ENCODE measurements at regions not wholly inside any gene's neighbourhood (a gene's known extent, or its start where the extent isn't known, plus 50 kb on each side); places are given as distances from the start of the nearest gene placed in this dataset.

DNA sequence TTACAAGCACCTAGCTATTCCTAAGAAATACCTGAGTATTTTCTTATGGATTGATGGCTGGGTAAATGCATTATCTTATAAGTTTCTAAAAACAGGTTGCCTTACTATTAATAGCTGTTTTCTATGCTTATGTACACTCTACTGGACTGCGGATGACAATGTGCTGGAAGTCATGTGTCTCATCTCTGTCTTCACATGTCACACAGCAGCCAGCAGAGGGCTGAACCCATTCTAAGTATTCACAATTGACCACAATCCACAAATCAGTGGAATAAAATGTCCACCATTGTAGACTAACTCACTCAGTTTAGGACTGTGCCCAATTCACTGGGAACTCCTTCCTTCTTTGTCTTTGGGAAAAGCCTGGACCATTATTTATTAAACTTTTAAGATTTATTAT lies 371.2 kb downstream of the INSIG2 start:
- ATAC-seq: no peak; a peak in 1 of 6 replicates
- no peak for DNase-seq (ENCODE audit: low read depth in 1 of 2, low spot score in 1 of 2)
- 47% methylated on average over 1 of the region's 1 CpG for WGBS (ENCODE audit: missing lambda C conversion rate)
- Histone ChIP-seq H3K4me3 (no peak overlapping the region), H3K27ac (no peak overlapping the region), H3K9me3 (no peaks in the 10 kb centered on the region), H3K4me1 (no peaks in the 10 kb centered on the region), H3K4me2 (no peak overlapping the region)
- ChIA-PET CTCF (no interaction called here), POLR2A (no interaction called here)
- TF ChIP-seq HMGXB4 (CRISPR knock-in tag; IDR thresholded peaks at IDR 0.05; ENCODE audit: borderline replicate concordance): no peak
- no peak for TF ChIP-seq CBX8 (IDR thresholded peaks at IDR 0.05)
- TF ChIP-seq, protein P1, sequence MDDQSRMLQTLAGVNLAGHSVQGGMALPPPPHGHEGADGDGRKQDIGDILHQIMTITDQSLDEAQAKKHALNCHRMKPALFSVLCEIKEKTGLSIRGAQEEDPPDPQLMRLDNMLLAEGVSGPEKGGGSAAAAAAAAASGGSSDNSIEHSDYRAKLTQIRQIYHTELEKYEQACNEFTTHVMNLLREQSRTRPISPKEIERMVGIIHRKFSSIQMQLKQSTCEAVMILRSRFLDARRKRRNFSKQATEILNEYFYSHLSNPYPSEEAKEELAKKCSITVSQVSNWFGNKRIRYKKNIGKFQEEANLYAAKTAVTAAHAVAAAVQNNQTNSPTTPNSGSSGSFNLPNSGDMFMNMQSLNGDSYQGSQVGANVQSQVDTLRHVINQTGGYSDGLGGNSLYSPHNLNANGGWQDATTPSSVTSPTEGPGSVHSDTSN (IDR thresholded peaks at IDR 0.05): no peak
- TF ChIP-seq ZNF302 (CRISPR knock-in tag; IDR thresholded peaks at IDR 0.05): no peak
- no peak for TF ChIP-seq HOXA7 (CRISPR knock-in tag; IDR thresholded peaks at IDR 0.05)
- TF ChIP-seq MAFK (IDR thresholded peaks at IDR 0.05; ENCODE audit: partially characterized antibody): no peak
- FAIRE-seq: no peak

GRCh38 chr2:118457951-118458350 lies 369.7 kb downstream of the INSIG2 start:
- ChIA-PET POLR2A (no interaction called here), CTCF (no interaction called here)
- H3K4me2 ChIP-seq: no peak overlapping the region
- FAIRE-seq (no peak), DNase-seq (ENCODE audit: low read depth in 1 of 2, low spot score in 1 of 2) (no peak), ATAC-seq (no peak)
- 68% methylated on average over 3 of the region's 3 CpGs for WGBS (ENCODE audit: missing lambda C conversion rate)
- TF ChIP-seq, protein P2, sequence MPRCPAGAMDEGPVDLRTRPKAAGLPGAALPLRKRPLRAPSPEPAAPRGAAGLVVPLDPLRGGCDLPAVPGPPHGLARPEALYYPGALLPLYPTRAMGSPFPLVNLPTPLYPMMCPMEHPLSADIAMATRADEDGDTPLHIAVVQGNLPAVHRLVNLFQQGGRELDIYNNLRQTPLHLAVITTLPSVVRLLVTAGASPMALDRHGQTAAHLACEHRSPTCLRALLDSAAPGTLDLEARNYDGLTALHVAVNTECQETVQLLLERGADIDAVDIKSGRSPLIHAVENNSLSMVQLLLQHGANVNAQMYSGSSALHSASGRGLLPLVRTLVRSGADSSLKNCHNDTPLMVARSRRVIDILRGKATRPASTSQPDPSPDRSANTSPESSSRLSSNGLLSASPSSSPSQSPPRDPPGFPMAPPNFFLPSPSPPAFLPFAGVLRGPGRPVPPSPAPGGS (IDR thresholded peaks at IDR 0.05): no peak
- TF ChIP-seq NPAS2 (CRISPR knock-in tag; IDR thresholded peaks at IDR 0.05; ENCODE audit: borderline replicate concordance) (no peak), GATA3 (IDR thresholded peaks at IDR 0.05; ENCODE audit: borderline replicate concordance) (no peak), RFX5 (IDR thresholded peaks at IDR 0.05) (no peak)
- TF ChIP-seq, protein P3, sequence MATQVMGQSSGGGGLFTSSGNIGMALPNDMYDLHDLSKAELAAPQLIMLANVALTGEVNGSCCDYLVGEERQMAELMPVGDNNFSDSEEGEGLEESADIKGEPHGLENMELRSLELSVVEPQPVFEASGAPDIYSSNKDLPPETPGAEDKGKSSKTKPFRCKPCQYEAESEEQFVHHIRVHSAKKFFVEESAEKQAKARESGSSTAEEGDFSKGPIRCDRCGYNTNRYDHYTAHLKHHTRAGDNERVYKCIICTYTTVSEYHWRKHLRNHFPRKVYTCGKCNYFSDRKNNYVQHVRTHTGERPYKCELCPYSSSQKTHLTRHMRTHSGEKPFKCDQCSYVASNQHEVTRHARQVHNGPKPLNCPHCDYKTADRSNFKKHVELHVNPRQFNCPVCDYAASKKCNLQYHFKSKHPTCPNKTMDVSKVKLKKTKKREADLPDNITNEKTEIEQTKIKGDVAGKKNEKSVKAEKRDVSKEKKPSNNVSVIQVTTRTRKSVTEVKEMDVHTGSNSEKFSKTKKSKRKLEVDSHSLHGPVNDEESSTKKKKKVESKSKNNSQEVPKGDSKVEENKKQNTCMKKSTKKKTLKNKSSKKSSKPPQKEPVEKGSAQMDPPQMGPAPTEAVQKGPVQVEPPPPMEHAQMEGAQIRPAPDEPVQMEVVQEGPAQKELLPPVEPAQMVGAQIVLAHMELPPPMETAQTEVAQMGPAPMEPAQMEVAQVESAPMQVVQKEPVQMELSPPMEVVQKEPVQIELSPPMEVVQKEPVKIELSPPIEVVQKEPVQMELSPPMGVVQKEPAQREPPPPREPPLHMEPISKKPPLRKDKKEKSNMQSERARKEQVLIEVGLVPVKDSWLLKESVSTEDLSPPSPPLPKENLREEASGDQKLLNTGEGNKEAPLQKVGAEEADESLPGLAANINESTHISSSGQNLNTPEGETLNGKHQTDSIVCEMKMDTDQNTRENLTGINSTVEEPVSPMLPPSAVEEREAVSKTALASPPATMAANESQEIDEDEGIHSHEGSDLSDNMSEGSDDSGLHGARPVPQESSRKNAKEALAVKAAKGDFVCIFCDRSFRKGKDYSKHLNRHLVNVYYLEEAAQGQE (IDR thresholded peaks at IDR 0.05): no peak
- no peaks in the 10 kb centered on the region for H3K9me3 ChIP-seq
- H3K27ac ChIP-seq: no peak overlapping the region
- no peaks in the 10 kb centered on the region for H3K4me1 ChIP-seq
- no peak overlapping the region for H3K4me3 ChIP-seq

DNA sequence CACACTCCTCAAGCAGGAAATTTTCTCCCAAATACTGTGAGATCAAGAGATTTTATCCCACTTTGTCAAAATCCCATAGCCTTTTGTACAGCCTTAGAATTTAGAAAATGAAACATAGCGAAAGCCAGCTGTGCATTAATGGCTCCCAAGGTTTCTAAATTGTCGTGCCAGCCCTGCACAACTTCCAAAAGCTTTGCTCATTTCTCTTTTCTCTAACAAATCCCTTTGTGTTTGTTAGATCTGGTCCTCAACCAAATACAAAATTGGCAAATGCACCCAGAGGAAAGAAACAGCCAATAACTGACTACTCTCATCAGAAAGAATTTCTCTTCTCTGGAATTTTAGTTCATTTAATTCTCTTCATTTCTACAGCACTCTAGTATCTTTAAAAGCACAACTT lies 361.1 kb downstream of the INSIG2 start:
- POLR2A ChIA-PET: no interaction called here
- no peak for FAIRE-seq
- TF ChIP-seq PHF8 (IDR thresholded peaks at IDR 0.05; ENCODE audit: borderline replicate concordance, low read depth): no peak
- TF ChIP-seq, protein P4, sequence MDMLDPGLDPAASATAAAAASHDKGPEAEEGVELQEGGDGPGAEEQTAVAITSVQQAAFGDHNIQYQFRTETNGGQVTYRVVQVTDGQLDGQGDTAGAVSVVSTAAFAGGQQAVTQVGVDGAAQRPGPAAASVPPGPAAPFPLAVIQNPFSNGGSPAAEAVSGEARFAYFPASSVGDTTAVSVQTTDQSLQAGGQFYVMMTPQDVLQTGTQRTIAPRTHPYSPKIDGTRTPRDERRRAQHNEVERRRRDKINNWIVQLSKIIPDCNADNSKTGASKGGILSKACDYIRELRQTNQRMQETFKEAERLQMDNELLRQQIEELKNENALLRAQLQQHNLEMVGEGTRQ (IDR thresholded peaks at IDR 0.05): no peak
- TF ChIP-seq EHF (CRISPR knock-in tag; IDR thresholded peaks at IDR 0.05): no peak

More for the DNA sequence above, 361.1 kb downstream of the INSIG2 start:
- H3K9me3 ChIP-seq: no peaks in the 10 kb centered on the region
- DNase-seq (ENCODE audit: low read depth in 1 of 2, low spot score in 1 of 2) (no peak), ATAC-seq (no peak)
- H3K4me1 ChIP-seq: no peaks in the 10 kb centered on the region
- no peak overlapping the region for H3K4me3 ChIP-seq
- CTCF ChIA-PET: interaction anchor here (0.7 kb wide), 1 partner anchor 22 kb away, joined by 3 read pairs; no protein-coding TSS in a partner anchor
- no peak overlapping the region for H3K4me2 ChIP-seq
- H3K27ac ChIP-seq: no peak overlapping the region
- 9% methylated on average over 2 of the region's 2 CpGs for WGBS (ENCODE audit: missing lambda C conversion rate)
